ENCODE measurements at regions not wholly inside any gene's neighbourhood (a gene's known extent, or its start where the extent isn't known, plus 50 kb on each side); places are given as distances from the start of the nearest gene placed in this dataset.
"Not testable (repeated sequence)": the region's sequence is repeated elsewhere in the genome, so short reads cannot be mapped to it uniquely, and the experiment has no call there.

- H3K27ac ChIP-seq: no peak overlapping the region
- no peak for TF ChIP-seq ZFX (IDR thresholded peaks at IDR 0.05; ENCODE audit: borderline replicate concordance)
- no peak for TF ChIP-seq CTCF (IDR thresholded peaks at IDR 0.05)
Measured at GRCh38 chr2:192696857-192697256, 502.1 kb upstream of the TMEFF2 start.

GRCh38 chr2:192687015-192687414 is 492.3 kb upstream of the TMEFF2 start:
- TF ChIP-seq ZFX (IDR thresholded peaks at IDR 0.05; ENCODE audit: borderline replicate concordance) (no peak), CTCF (IDR thresholded peaks at IDR 0.05) (no peak)
- no peak overlapping the region for H3K27ac ChIP-seq

GRCh38 chr2:192682511-192682910 is 487.8 kb upstream of the TMEFF2 start:
- H3K27ac ChIP-seq: not testable (repeated sequence)

GRCh38 chr2:192675681-192676080 is 480.9 kb upstream of the TMEFF2 start:
- TF ChIP-seq ZFX (IDR thresholded peaks at IDR 0.05; ENCODE audit: borderline replicate concordance) (no peak), CTCF (IDR thresholded peaks at IDR 0.05) (no peak)
- no peak overlapping the region for H3K27ac ChIP-seq

- TF ChIP-seq ZFX (IDR thresholded peaks at IDR 0.05; ENCODE audit: borderline replicate concordance): no peak
- no peak for TF ChIP-seq CTCF (IDR thresholded peaks at IDR 0.05)
- H3K27ac ChIP-seq: no peak overlapping the region
Measured at GRCh38 chr2:192669505-192670091, 474.9 kb upstream of the TMEFF2 start.

GRCh38 chr2:192660555-192660954 is 465.8 kb upstream of the TMEFF2 start:
- not testable (repeated sequence) for H3K27ac ChIP-seq

GRCh38 chr2:192657362-192657761 is 462.6 kb upstream of the TMEFF2 start:
- H3K27ac ChIP-seq: no peak overlapping the region
- TF ChIP-seq ZFX (IDR thresholded peaks at IDR 0.05; ENCODE audit: borderline replicate concordance): no peak
- no peak for TF ChIP-seq CTCF (IDR thresholded peaks at IDR 0.05)

- H3K27ac ChIP-seq: no peak overlapping the region
- TF ChIP-seq ZFX (IDR thresholded peaks at IDR 0.05; ENCODE audit: borderline replicate concordance): no peak
Measured at GRCh38 chr2:192655916-192656315, 461.2 kb upstream of the TMEFF2 start.

- no peak overlapping the region for H3K27ac ChIP-seq
- TF ChIP-seq ZFX (IDR thresholded peaks at IDR 0.05; ENCODE audit: borderline replicate concordance) (no peak), CTCF (IDR thresholded peaks at IDR 0.05) (no peak)
Measured at GRCh38 chr2:192645811-192646598, 451.3 kb upstream of the TMEFF2 start.

All from 22Rv1 (cell line).